ENCODE measurements at regions not wholly inside any gene's neighbourhood (a gene's known extent, or its start where the extent isn't known, plus 50 kb on each side); places are given as distances from the start of the nearest gene placed in this dataset.

DNA sequence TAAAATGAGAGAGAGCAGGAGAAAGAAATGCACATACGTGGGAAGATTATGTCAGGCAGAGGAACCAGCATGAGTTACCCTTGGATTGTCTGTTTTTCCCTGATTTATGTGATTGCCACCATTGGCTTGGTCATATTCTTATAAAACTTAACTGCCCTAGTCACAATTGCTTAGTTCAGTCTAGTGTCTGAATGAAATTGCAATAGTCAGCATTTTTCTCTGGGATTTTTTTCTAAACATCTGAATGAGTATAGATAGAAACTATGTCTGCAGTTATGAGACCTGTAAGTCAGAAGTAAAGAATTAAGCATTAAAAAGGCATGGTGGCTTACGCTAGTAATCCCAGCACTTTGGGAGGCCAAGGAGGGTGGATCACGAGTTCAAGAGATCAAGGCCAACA, 889.8 kb downstream of the PLA2G4A start:
- no peak for TF ChIP-seq POLR2A (IDR thresholded peaks at IDR 0.05)
- TF ChIP-seq, protein P1, sequence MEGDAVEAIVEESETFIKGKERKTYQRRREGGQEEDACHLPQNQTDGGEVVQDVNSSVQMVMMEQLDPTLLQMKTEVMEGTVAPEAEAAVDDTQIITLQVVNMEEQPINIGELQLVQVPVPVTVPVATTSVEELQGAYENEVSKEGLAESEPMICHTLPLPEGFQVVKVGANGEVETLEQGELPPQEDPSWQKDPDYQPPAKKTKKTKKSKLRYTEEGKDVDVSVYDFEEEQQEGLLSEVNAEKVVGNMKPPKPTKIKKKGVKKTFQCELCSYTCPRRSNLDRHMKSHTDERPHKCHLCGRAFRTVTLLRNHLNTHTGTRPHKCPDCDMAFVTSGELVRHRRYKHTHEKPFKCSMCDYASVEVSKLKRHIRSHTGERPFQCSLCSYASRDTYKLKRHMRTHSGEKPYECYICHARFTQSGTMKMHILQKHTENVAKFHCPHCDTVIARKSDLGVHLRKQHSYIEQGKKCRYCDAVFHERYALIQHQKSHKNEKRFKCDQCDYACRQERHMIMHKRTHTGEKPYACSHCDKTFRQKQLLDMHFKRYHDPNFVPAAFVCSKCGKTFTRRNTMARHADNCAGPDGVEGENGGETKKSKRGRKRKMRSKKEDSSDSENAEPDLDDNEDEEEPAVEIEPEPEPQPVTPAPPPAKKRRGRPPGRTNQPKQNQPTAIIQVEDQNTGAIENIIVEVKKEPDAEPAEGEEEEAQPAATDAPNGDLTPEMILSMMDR (IDR thresholded peaks at IDR 0.05), result no peak
